Upper lobe of left lung (tissue), 4 donors: ENCODE measurements at regions not wholly inside any gene's neighbourhood (a gene's known extent, or its start where the extent isn't known, plus 50 kb on each side); places are given as distances from the start of the nearest gene placed in this dataset.

Experiments used
- CTCF ChIP-seq, 6 experiments: fragments of 450-650 bp in 4 of 6; fragments of 200-600 bp in 2 of 6; sonication (generic) in 2 of 6; IDR thresholded peaks; one replicate each; pipeline ENCODE4 v1.5.1; 2016 to 2019; ENCODE audit warnings: antibody characterized with exemption in 6 of 6
- EP300 ChIP-seq, 4 donors: sonication (generic); formaldehyde crosslinking; IDR thresholded peaks; one replicate each; pipeline ENCODE4 v1.5.1; 2017; ENCODE audit warnings: antibody characterized with exemption in 4 of 4, control low read depth in 2 of 4
- POLR2A ChIP-seq, 4 donors: fragments of 450-650 bp; IDR thresholded peaks; one replicate each; pipeline ENCODE4 v1.5.1; 2016 to 2017; ENCODE audit warnings: antibody characterized with exemption in 4 of 4, mild to moderate bottlenecking in 2 of 4

- TF ChIP-seq CTCF (IDR thresholded peaks at IDR 0.05): no peak
- TF ChIP-seq POLR2A (IDR thresholded peaks at IDR 0.05): no peak
- TF ChIP-seq EP300 (IDR thresholded peaks at IDR 0.05): no peak
These were observed 82.5 kb upstream of the CCDC28A start for GRCh38 chr6:138690975-138691594.
